H9 (cell line): ENCODE measurements at regions not wholly inside any gene's neighbourhood (a gene's known extent, or its start where the extent isn't known, plus 50 kb on each side); places are given as distances from the start of the nearest gene placed in this dataset.

Experiments used
- DNase-seq: peaks from one replicate; pipeline ENCODE4 v3.0.0-alpha.2; 2017
- H2AFZ ChIP-seq: one replicate; pipeline ENCODE4 v1.6.1; 2013; ENCODE audit warnings: mild to moderate bottlenecking, low read length, control low read depth, moderate library complexity
- H2AK5ac ChIP-seq: 2 replicates; pipeline ENCODE4 v1.6.1; 2013; ENCODE audit warnings: low read length, control low read depth, mixed read lengths; ENCODE audit not compliant: insufficient read length
- H2BK120ac ChIP-seq: one replicate; pipeline ENCODE4 v1.6.1; 2013; ENCODE audit warnings: low read depth, mild to moderate bottlenecking, low read length, control low read depth, inconsistent platforms; ENCODE audit not compliant: poor library complexity, severe bottlenecking
- H2BK12ac ChIP-seq: 2 replicates; pipeline ENCODE4 v1.6.1; 2013; ENCODE audit warnings: low read length, control low read depth, mixed read lengths, low read depth; ENCODE audit not compliant: insufficient read length
- H2BK15ac ChIP-seq: 2 replicates; pipeline ENCODE4 v1.6.1; 2013; ENCODE audit warnings: low read depth, low read length, control low read depth
- H2BK20ac ChIP-seq: one replicate; pipeline ENCODE4 v1.6.1; 2013; ENCODE audit warnings: low read depth, mild to moderate bottlenecking, low read length, control low read depth, inconsistent platforms; ENCODE audit not compliant: poor library complexity, severe bottlenecking
- H2BK5ac ChIP-seq: 2 replicates; pipeline ENCODE4 v1.6.1; 2013; ENCODE audit warnings: low read length, control low read depth, mixed read lengths; ENCODE audit not compliant: insufficient read length
- H3K14ac ChIP-seq: 2 replicates; pipeline ENCODE4 v1.6.1; 2013; ENCODE audit warnings: low read length, control low read depth; ENCODE audit not compliant: insufficient read depth
- H3K18ac ChIP-seq: 2 replicates; pipeline ENCODE4 v1.6.1; 2013; ENCODE audit warnings: low read depth, mild to moderate bottlenecking, mixed read lengths, low read length, control low read depth; ENCODE audit not compliant: insufficient read length
- H3K23ac ChIP-seq: 2 replicates; pipeline ENCODE4 v1.6.1; 2013; ENCODE audit warnings: low read length, control low read depth, mixed read lengths, low read depth; ENCODE audit not compliant: insufficient read length
- H3K23me2 ChIP-seq: 2 replicates; pipeline ENCODE4 v1.6.1; 2013; ENCODE audit warnings: low read depth, mild to moderate bottlenecking, mixed read lengths, low read length, control low read depth; ENCODE audit not compliant: insufficient read length, poor library complexity, severe bottlenecking
- H3K27ac ChIP-seq: 2 replicates; pipeline ENCODE4 v1.5.1; 2013; ENCODE audit warnings: low read length, control low read depth, mixed read lengths, low read depth; ENCODE audit not compliant: insufficient read length
- H3K27me3 ChIP-seq: 2 replicates; pipeline ENCODE4 v1.6.1; 2013; ENCODE audit warnings: low read length, control low read depth, inconsistent platforms; ENCODE audit not compliant: insufficient read depth
- H3K4ac ChIP-seq: 2 replicates; pipeline ENCODE4 v1.6.1; 2013; ENCODE audit warnings: low read depth, mild to moderate bottlenecking, control low read depth, inconsistent platforms, low read length, moderate library complexity
- H3K4me1 ChIP-seq: 2 replicates; pipeline ENCODE4 v1.6.1; 2013; ENCODE audit warnings: low read length, control low read depth, inconsistent platforms; ENCODE audit not compliant: insufficient read depth
- H3K4me2 ChIP-seq: 2 replicates; pipeline ENCODE4 v1.6.1; 2013; ENCODE audit warnings: low read length, control low read depth, mixed read lengths; ENCODE audit not compliant: insufficient read length, insufficient read depth
- H3K56ac ChIP-seq: 2 replicates; pipeline ENCODE4 v1.6.1; 2013; ENCODE audit warnings: low read depth, mild to moderate bottlenecking, mixed read lengths, low read length, control low read depth; ENCODE audit not compliant: insufficient read length
- H3K79me1 ChIP-seq: 2 replicates; pipeline ENCODE4 v1.6.1; 2013; ENCODE audit warnings: low read depth, mild to moderate bottlenecking, moderate library complexity, low read length, control low read depth, inconsistent platforms; ENCODE audit not compliant: insufficient read depth, poor library complexity, severe bottlenecking
- H3K79me2 ChIP-seq: 2 replicates; pipeline ENCODE4 v1.6.1; 2013; ENCODE audit warnings: low read length, control low read depth, inconsistent platforms; ENCODE audit not compliant: insufficient read depth
- H3K9ac ChIP-seq: 2 replicates; pipeline ENCODE4 v1.6.1; 2013; ENCODE audit warnings: low read length, control low read depth, mixed read lengths; ENCODE audit not compliant: insufficient read length; ENCODE audit errors: extremely low read depth
- H3K9me3 ChIP-seq: one replicate; pipeline ENCODE4 v1.6.1; 2013; ENCODE audit warnings: low read depth, low read length, inconsistent platforms; ENCODE audit not compliant: control insufficient read depth
- H3T11ph ChIP-seq: one replicate; pipeline ENCODE4 v1.6.1; 2013; ENCODE audit warnings: mild to moderate bottlenecking, low read length, control low read depth, inconsistent platforms
- H4K20me1 ChIP-seq: one replicate; pipeline ENCODE4 v1.6.1; 2013; ENCODE audit not compliant: control insufficient read depth, insufficient read length, insufficient read depth
- H4K5ac ChIP-seq: 2 replicates; pipeline ENCODE4 v1.6.1; 2013; ENCODE audit warnings: low read depth, mild to moderate bottlenecking, mixed read lengths, low read length, control low read depth; ENCODE audit not compliant: insufficient read length
- H4K8ac ChIP-seq: replicated peaks from 2 replicates; pipeline ENCODE4 v1.6.1; 2013; ENCODE audit warnings: low read length, control low read depth, mixed read lengths, low read depth; ENCODE audit not compliant: insufficient read length
- H4K91ac ChIP-seq: 2 replicates; pipeline ENCODE4 v1.6.1; 2013; ENCODE audit warnings: low read depth, mild to moderate bottlenecking, moderate library complexity, mixed read lengths, low read length, control low read depth; ENCODE audit not compliant: insufficient read length
- H3K27ac Mint-ChIP-seq, 3 experiments: 2 replicates in 2 of 3; 3 replicates in 1 of 3; pipeline ENCODE4 v1.8.0; 2020 to 2021; ENCODE audit warnings: mixed read lengths in 3 of 3, mild to moderate bottlenecking in 1 of 3, moderate library complexity in 1 of 3
- H3K27me3 Mint-ChIP-seq: 2 replicates; pipeline ENCODE4 v1.8.0; 2021; ENCODE audit warnings: low read depth, mild to moderate bottlenecking, moderate library complexity, mixed read lengths
- H3K36me3 Mint-ChIP-seq, 3 experiments: 2 replicates in 2 of 3; 3 replicates in 1 of 3; pipeline ENCODE4 v1.8.0; 2020 to 2021; ENCODE audit warnings: low read depth in 3 of 3, mixed read lengths in 3 of 3; ENCODE audit not compliant: insufficient read depth in 1 of 3
- H3K4me1 Mint-ChIP-seq, 2 experiments: 2 replicates each; pipeline ENCODE4 v1.8.0; 2020; ENCODE audit warnings: mixed read lengths in 2 of 2
- H3K4me3 Mint-ChIP-seq, 2 experiments: 2 replicates in 1 of 2; 3 replicates in 1 of 2; pipeline ENCODE4 v1.8.0; 2020 to 2021; ENCODE audit warnings: mild to moderate bottlenecking in 2 of 2, mixed read lengths in 2 of 2, moderate library complexity in 1 of 2
- H3K9me3 Mint-ChIP-seq, 2 experiments: 2 replicates in 1 of 2; 3 replicates in 1 of 2; pipeline ENCODE4 v1.8.0; 2020; ENCODE audit warnings: mild to moderate bottlenecking in 2 of 2, mixed read lengths in 2 of 2, moderate library complexity in 1 of 2
- WGBS: extraction: QIAGEN DNeasy Blood & Tissue Kit; methylation state at CpG from one replicate; pipeline ENCODE4 v1.1.7; 2013; ENCODE audit warnings: missing lambda C conversion rate, low lambda C conversion rate, mixed read lengths; ENCODE audit not compliant: insufficient read length; ENCODE audit errors: extremely low coverage; 5-methylcytosine and 5-hydroxymethylcytosine counted together
- TF ChIP-seq, protein P1 (sequence below): fragments of 200-600 bp; sonication (generic); conservative IDR thresholded peaks from 3 replicates; pipeline ENCODE4 v1.8.0; 2021; ENCODE audit warnings: antibody characterized with exemption, mild to moderate bottlenecking

DNA sequence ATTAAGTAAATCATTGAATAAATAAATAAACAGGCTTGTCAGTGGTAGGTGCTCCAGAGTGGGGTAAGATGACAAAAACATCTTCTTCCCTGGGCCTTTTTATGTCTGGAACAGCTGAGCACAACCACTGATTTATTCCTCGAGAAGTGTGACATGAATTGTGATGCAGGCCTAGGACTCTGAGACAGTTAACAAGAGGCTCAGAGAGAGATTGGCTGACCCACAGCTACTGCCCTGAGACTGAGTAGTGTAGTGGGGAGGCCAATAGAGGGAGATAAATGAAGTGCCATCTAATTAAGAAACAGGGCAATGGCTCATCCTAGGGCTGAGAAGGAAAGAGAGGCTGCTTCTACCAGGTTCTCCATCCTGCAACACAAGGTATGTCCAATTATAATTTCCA is 369.3 kb upstream of the TRPC7 start:
- H2BK20ac ChIP-seq = no peak overlapping the region
- Mint-ChIP-seq H3K27ac (no peak overlapping the region), H3K9me3 (peaks cover 18 to 26% of the 10 kb centered on the region in 2 experiments), H3K4me1 (peaks cover 9 to 16% of the 10 kb centered on the region in 2 experiments), H3K36me3 (peaks cover 8 to 17% (median 11%) of the 10 kb centered on the region in 3 experiments), H3K27me3 (no peaks in the 10 kb centered on the region), H3K4me3 (no peak overlapping the region)
- H2BK12ac ChIP-seq = no peak overlapping the region
- H4K91ac ChIP-seq = no peak overlapping the region
- H4K8ac ChIP-seq = no peak overlapping the region
- no peak overlapping the region for H3T11ph ChIP-seq
- H2BK5ac ChIP-seq = no peak overlapping the region
- no peaks in the 10 kb centered on the region for H4K20me1 ChIP-seq
- no peaks in the 10 kb centered on the region for H3K79me1 ChIP-seq
- no peaks in the 10 kb centered on the region for H3K27me3 ChIP-seq
- no peak overlapping the region for H2AK5ac ChIP-seq
- H3K9ac ChIP-seq = no peak overlapping the region
- DNase-seq = no peak
- WGBS = no CpG with 5 or more reads among the region's 1 CpG
- H3K56ac ChIP-seq = no peak overlapping the region
- no peak overlapping the region for H2AFZ ChIP-seq
- H3K4ac ChIP-seq = no peak overlapping the region
- no peak overlapping the region for H2BK120ac ChIP-seq
- no peaks in the 10 kb centered on the region for H3K79me2 ChIP-seq
- H3K9me3 ChIP-seq = no peaks in the 10 kb centered on the region
- H3K23ac ChIP-seq = no peak overlapping the region
- no peak overlapping the region for H3K4me2 ChIP-seq
- no peak overlapping the region for H3K27ac ChIP-seq
- no peak overlapping the region for H2BK15ac ChIP-seq
- H4K5ac ChIP-seq = no peak overlapping the region
- no peaks in the 10 kb centered on the region for H3K23me2 ChIP-seq
- TF ChIP-seq, protein P1, sequence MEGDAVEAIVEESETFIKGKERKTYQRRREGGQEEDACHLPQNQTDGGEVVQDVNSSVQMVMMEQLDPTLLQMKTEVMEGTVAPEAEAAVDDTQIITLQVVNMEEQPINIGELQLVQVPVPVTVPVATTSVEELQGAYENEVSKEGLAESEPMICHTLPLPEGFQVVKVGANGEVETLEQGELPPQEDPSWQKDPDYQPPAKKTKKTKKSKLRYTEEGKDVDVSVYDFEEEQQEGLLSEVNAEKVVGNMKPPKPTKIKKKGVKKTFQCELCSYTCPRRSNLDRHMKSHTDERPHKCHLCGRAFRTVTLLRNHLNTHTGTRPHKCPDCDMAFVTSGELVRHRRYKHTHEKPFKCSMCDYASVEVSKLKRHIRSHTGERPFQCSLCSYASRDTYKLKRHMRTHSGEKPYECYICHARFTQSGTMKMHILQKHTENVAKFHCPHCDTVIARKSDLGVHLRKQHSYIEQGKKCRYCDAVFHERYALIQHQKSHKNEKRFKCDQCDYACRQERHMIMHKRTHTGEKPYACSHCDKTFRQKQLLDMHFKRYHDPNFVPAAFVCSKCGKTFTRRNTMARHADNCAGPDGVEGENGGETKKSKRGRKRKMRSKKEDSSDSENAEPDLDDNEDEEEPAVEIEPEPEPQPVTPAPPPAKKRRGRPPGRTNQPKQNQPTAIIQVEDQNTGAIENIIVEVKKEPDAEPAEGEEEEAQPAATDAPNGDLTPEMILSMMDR = no peak
- no peak overlapping the region for H3K18ac ChIP-seq
- H3K4me1 ChIP-seq = no peaks in the 10 kb centered on the region
- H3K14ac ChIP-seq = no peak overlapping the region
